HEK293 (cell line): ENCODE measurements at regions not wholly inside any gene's neighbourhood (a gene's known extent, or its start where the extent isn't known, plus 50 kb on each side); places are given as distances from the start of the nearest gene placed in this dataset.

Source experiments
- TCF7L2 ChIP-seq: IDR thresholded peaks from 2 replicates; pipeline ENCODE4 v1.6.1; 2011; ENCODE audit warnings: low read depth, mild to moderate bottlenecking, inconsistent platforms, low read length, moderate library complexity, borderline replicate concordance
- ZNF404 ChIP-seq: fragments of 450-650 bp; formaldehyde crosslinking; IDR thresholded peaks from 2 replicates; pipeline ENCODE4 v1.5.1; 2017; ENCODE audit warnings: missing biosample characterization, missing genetic modification characterization
- ZNF837 ChIP-seq: fragments of 450-650 bp; formaldehyde crosslinking; IDR thresholded peaks from 2 replicates; pipeline ENCODE4 v1.5.1; 2016; ENCODE audit warnings: missing biosample characterization, missing genetic modification characterization
- TF ChIP-seq, protein P1 (sequence below): fragments of 450-650 bp; formaldehyde crosslinking; IDR thresholded peaks from 2 replicates; pipeline ENCODE4 v1.5.1; 2016; ENCODE audit warnings: missing biosample characterization, missing genetic modification characterization
- TF ChIP-seq, protein P2 (sequence below): fragments of 450-650 bp; formaldehyde crosslinking; IDR thresholded peaks from 2 replicates; pipeline ENCODE4 v1.5.1; 2016; ENCODE audit warnings: missing biosample characterization, missing genetic modification characterization
- TF ChIP-seq, protein P3 (sequence below): fragments of 450-650 bp; formaldehyde crosslinking; IDR thresholded peaks from 2 replicates; pipeline ENCODE4 v1.5.1; 2017; ENCODE audit warnings: missing biosample characterization, missing genetic modification characterization

DNA sequence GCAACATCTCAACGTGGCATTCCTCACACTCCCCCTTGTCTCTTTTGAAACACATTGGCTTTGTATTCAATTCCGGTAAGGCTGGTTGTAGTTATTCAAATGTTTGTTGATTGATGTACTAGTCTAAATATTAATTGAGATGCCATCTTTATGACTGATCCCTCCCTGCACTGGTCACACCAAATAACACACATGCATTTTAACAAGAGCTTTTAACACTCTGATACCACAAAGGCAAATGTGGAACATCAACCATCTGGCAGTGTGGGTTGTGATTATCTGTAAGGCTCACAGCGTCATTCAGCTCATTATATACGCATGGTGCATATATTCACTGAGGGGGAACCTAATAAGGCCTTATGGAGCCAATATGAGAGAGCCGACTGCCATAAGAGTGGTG lies 305.0 kb downstream of the TENT4A start:
- TF ChIP-seq, protein P1, sequence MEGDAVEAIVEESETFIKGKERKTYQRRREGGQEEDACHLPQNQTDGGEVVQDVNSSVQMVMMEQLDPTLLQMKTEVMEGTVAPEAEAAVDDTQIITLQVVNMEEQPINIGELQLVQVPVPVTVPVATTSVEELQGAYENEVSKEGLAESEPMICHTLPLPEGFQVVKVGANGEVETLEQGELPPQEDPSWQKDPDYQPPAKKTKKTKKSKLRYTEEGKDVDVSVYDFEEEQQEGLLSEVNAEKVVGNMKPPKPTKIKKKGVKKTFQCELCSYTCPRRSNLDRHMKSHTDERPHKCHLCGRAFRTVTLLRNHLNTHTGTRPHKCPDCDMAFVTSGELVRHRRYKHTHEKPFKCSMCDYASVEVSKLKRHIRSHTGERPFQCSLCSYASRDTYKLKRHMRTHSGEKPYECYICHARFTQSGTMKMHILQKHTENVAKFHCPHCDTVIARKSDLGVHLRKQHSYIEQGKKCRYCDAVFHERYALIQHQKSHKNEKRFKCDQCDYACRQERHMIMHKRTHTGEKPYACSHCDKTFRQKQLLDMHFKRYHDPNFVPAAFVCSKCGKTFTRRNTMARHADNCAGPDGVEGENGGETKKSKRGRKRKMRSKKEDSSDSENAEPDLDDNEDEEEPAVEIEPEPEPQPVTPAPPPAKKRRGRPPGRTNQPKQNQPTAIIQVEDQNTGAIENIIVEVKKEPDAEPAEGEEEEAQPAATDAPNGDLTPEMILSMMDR = no peak
- TF ChIP-seq TCF7L2 (no peak), ZNF837 (no peak), ZNF404 (tag by site-specific recombination) (no peak)
- TF ChIP-seq, protein P2, sequence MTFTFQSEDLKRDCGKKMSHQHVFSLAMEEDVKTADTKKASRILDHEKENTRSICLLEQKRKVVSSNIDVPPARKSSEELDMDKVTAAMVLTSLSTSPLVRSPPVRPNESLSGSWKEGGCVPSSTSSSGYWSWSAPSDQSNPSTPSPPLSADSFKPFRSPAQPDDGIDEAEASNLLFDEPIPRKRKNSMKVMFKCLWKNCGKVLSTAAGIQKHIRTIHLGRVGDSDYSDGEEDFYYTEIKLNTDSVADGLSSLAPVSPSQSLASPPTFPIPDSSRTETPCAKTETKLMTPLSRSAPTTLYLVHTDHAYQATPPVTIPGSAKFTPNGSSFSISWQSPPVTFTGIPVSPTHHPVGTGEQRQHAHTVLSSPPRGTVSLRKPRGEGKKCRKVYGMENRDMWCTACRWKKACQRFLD (tag by site-specific recombination) = no peak
- TF ChIP-seq, protein P3, sequence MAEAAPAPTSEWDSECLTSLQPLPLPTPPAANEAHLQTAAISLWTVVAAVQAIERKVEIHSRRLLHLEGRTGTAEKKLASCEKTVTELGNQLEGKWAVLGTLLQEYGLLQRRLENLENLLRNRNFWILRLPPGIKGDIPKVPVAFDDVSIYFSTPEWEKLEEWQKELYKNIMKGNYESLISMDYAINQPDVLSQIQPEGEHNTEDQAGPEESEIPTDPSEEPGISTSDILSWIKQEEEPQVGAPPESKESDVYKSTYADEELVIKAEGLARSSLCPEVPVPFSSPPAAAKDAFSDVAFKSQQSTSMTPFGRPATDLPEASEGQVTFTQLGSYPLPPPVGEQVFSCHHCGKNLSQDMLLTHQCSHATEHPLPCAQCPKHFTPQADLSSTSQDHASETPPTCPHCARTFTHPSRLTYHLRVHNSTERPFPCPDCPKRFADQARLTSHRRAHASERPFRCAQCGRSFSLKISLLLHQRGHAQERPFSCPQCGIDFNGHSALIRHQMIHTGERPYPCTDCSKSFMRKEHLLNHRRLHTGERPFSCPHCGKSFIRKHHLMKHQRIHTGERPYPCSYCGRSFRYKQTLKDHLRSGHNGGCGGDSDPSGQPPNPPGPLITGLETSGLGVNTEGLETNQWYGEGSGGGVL (tag by site-specific recombination) = no peak
